Superior temporal gyrus (tissue), 1 donor: ENCODE measurements at regions not wholly inside any gene's neighbourhood (a gene's known extent, or its start where the extent isn't known, plus 50 kb on each side); places are given as distances from the start of the nearest gene placed in this dataset.

Source experiments
- DNase-seq: peaks from one replicate; pipeline ENCODE4 v3.0.0-alpha.2; 2016; ENCODE audit errors: extremely low spot score

GRCh38 chr13:109859898-109860297, 73.5 kb upstream of the IRS2 start:
- no peak for DNase-seq

GRCh38 chr13:109859216-109859835, 72.9 kb upstream of the IRS2 start:
- DNase-seq: no peak

- DNase-seq: no peak
These were observed 71.9 kb upstream of the IRS2 start for GRCh38 chr13:109858319-109858718.

- no peak for DNase-seq
These were observed 71.4 kb upstream of the IRS2 start for GRCh38 chr13:109857803-109858202.

- no peak for DNase-seq
These were observed 70.9 kb upstream of the IRS2 start for GRCh38 chr13:109857325-109857724.

GRCh38 chr13:109856350-109856749, 70.0 kb upstream of the IRS2 start:
- DNase-seq: no peak

- DNase-seq: no peak
These were observed 66.8 kb upstream of the IRS2 start for GRCh38 chr13:109853153-109853552.

GRCh38 chr13:109846185-109846584, 59.8 kb upstream of the IRS2 start:
- DNase-seq: no peak

- no peak for DNase-seq
These were observed 58.0 kb upstream of the IRS2 start for GRCh38 chr13:109844396-109844795.

- no peak for DNase-seq
These were observed 57.3 kb upstream of the IRS2 start for GRCh38 chr13:109843695-109844094.

- DNase-seq: no peak
These were observed 56.0 kb upstream of the IRS2 start for GRCh38 chr13:109842212-109842920.

GRCh38 chr13:109840893-109841287, 54.5 kb upstream of the IRS2 start:
- no peak for DNase-seq

- DNase-seq: no peak
These were observed 54.0 kb upstream of the IRS2 start for GRCh38 chr13:109840201-109840892.

GRCh38 chr13:109836629-109837607, 50.5 kb upstream of the IRS2 start:
- DNase-seq: no peak
